Stimulated activated CD4-positive, alpha-beta T cell treated with anti-CD3 and anti-CD28 coated beads, Interleukin-2, amount 100 ng/mL, for 48 hours (primary cell): ENCODE measurements at regions not wholly inside any gene's neighbourhood (a gene's known extent, or its start where the extent isn't known, plus 50 kb on each side); places are given as distances from the start of the nearest gene placed in this dataset.
"Not testable (repeated sequence)": the region's sequence is repeated elsewhere in the genome, so short reads cannot be mapped to it uniquely, and the experiment has no call there.

Experiments
- DNase-seq, 2 donors: peaks; one replicate each; pipeline ENCODE4 v3.0.0-alpha.2; 2020

DNA sequence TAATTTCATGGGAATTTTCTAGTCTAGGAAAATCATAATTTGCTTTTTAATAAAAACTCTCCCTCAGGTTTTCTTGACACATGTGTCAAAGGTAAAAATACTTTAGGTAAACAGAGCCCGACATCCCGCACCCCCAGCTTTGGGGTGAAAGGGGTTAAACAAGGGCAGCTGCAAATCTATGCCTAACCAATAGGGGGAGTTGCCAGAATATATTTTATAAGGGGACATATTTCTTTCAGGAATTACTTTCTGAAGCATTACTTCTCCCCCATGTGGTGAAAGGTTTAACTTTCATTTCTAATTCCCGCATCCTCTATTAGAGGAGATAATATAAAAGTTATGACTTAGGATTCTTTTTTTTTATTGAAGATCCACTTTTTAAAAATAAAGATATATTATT is 53.9 kb upstream of the HEPH start:
- peak; percentile 0 to 6 for DNase-seq

DNA sequence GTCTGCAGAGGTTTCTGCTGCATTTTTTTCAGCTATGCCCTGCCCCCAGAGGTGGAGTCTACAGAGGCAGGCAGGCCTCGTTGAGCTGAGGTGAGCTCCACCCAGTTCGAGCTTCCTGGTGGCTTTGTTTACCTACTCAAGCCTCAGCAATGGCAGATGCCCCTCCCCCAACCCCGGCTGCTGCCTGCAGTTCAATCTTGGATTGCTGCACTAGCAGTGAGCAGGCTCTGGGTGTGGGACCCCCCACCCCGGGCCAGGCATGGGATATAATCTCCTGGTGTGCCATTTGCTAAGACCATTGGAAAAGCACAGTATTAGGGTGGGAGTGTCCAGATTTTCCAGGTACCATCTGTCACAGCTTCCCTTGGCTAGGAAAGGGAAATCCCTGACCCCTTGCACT is 56.2 kb upstream of the HEPH start:
- DNase-seq, result not testable (repeated sequence)

DNA sequence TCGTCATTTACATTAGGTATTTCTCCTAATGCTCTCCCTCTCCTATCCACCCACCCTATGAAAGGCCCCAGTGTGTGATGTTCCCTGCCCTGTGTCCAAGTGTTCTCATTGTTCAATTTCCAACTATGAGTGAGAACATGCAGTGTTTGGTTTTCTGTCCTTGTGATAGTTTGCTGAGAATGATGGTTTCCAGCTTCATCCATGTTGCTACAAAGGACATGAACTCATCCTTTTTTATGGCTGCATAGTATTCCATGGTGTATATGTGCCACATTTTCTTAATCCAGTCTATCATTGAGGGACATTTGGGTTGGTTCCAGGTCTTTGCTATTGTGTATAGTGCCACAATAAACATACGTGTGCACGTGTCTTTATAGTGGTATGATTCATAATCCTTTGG is 61.6 kb upstream of the HEPH start:
- not testable (repeated sequence) for DNase-seq

DNA sequence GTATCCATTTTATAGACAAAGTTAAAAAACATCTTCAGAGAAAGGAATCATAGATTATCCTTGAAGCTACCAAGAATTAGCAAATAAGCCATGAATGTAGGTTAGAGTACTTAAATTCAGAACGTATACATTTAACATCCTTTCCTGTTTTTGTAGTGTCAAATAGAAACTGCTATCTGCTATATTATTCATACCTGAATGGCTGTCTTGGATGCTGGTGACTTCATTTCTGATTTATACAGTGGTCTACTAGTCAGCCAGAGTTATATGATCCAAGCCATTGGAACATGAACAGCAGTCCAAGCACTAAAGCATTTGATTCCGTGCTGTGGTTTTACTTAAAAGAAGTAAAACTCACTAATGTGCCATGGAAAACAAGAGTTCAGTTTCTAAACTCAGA is 58.3 kb upstream of the VSIG4 start:
- DNase-seq, result no peak

DNA sequence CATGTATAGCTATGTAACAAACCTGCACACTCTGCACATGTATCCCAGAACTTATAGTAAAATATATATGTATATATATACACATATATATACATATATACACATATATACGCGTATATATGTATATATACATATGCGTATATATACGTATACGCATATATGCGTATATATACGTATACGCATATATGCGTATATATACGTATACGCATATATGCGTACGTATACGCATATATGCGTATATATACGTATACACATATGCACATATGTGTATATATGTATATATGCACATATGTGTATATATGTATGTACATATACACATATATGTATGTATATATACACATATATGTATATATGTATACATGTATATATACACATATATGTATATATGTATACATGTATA is 57.1 kb upstream of the VSIG4 start:
- not testable (repeated sequence) for DNase-seq

DNA sequence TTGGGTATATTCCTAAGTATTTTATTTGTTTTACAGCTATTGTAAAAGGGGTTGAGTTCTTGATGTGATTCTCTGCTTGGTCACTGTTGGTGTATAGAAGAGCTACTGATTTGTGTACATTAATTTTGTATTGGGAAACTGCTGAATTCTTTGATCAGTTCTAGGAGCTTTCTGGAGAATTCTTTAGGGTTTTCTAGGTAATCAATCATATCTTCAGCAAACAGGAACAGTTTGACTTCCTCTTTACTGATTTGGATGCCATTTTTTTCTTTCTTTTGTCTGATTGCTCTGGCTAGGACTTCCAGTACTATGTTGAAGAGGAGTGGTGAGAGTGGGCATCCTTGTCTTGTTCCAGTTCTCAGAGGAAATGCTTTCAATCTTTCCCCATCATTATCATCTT is 50.1 kb upstream of the VSIG4 start:
- not testable (repeated sequence) for DNase-seq
